BE2C (cell line): ENCODE measurements at regions not wholly inside any gene's neighbourhood (a gene's known extent, or its start where the extent isn't known, plus 50 kb on each side); places are given as distances from the start of the nearest gene placed in this dataset.
A peak's percentile ranks its signal among the peaks of the same experiment; 100 is the strongest.

Experiments used
- DNase-seq: peaks from one replicate; pipeline ENCODE4 v3.0.0-alpha.2; 2020
- H3K27me3 ChIP-seq: fragments of 250-450 bp; sonication (Bioruptor Pico); 2 replicates; pipeline ENCODE4 v1.5.1; 2020; ENCODE audit warnings: mild to moderate bottlenecking
- H3K36me3 ChIP-seq: fragments of 250-450 bp; sonication (Bioruptor Pico); 2 replicates; pipeline ENCODE4 v1.5.1; 2020; ENCODE audit warnings: mild to moderate bottlenecking
- H3K4me1 ChIP-seq: fragments of 250-450 bp; sonication (Bioruptor Pico); 2 replicates; pipeline ENCODE4 v1.5.1; 2020
- H3K4me3 ChIP-seq: 2 replicates; pipeline ENCODE4 v1.5.1; 2011; ENCODE audit warnings: low read depth, low read length
- H3K9me3 ChIP-seq: fragments of 250-450 bp; sonication (Bioruptor Pico); 2 replicates; pipeline ENCODE4 v1.5.1; 2020
- CTCF ChIP-seq: IDR thresholded peaks from 2 replicates; pipeline ENCODE4 v1.5.1; 2012; ENCODE audit warnings: mild to moderate bottlenecking, low read depth, low read length

GRCh38 chr4:163666332-163666873 is 171.9 kb downstream of the TMA16 start:
- Histone ChIP-seq H3K9me3 (no peaks in the 10 kb centered on the region), H3K27me3 (no peaks in the 10 kb centered on the region), H3K36me3 (no peaks in the 10 kb centered on the region), H3K4me1 (no peaks in the 10 kb centered on the region), H3K4me3 (no peak overlapping the region)
- DNase-seq = no peak
- no peak for TF ChIP-seq CTCF

- H3K4me3 ChIP-seq = no peak overlapping the region
- H3K27me3 ChIP-seq = no peaks in the 10 kb centered on the region
- DNase-seq = no peak
- no peaks in the 10 kb centered on the region for H3K4me1 ChIP-seq
- no peaks in the 10 kb centered on the region for H3K36me3 ChIP-seq
- 0 out of 2 replicates have a peak, but pooled peaks have one; percentile 4 for TF ChIP-seq CTCF
- no peaks in the 10 kb centered on the region for H3K9me3 ChIP-seq
These were observed 178.3 kb downstream of the TMA16 start for GRCh38 chr4:163672751-163673150.

- TF ChIP-seq CTCF = no peak
- H3K27me3 ChIP-seq = no peaks in the 10 kb centered on the region
These were observed 179.6 kb downstream of the TMA16 start for GRCh38 chr4:163673848-163674697.

GRCh38 chr4:163679189-163679588 is 184.7 kb downstream of the TMA16 start:
- peak; percentile 30 for TF ChIP-seq CTCF
- Histone ChIP-seq H3K27me3 (no peaks in the 10 kb centered on the region), H3K36me3 (no peaks in the 10 kb centered on the region), H3K4me3 (no peak overlapping the region), H3K4me1 (no peaks in the 10 kb centered on the region), H3K9me3 (no peaks in the 10 kb centered on the region)
- DNase-seq = no peak

More at GRCh38 chr4:163673848-163674697, 179.6 kb downstream of the TMA16 start:
- Histone ChIP-seq H3K9me3 (no peaks in the 10 kb centered on the region), H3K4me3 (no peak overlapping the region), H3K4me1 (no peaks in the 10 kb centered on the region), H3K36me3 (no peaks in the 10 kb centered on the region)
- DNase-seq = no peak

- H3K36me3 ChIP-seq = no peaks in the 10 kb centered on the region
- no peak for TF ChIP-seq CTCF
- no peaks in the 10 kb centered on the region for H3K4me1 ChIP-seq
- no peaks in the 10 kb centered on the region for H3K9me3 ChIP-seq
- no peak for DNase-seq
- no peak overlapping the region for H3K4me3 ChIP-seq
- H3K27me3 ChIP-seq = no peaks in the 10 kb centered on the region
These were observed 186.1 kb downstream of the TMA16 start for GRCh38 chr4:163680386-163681098.
